ENCODE measurements at regions not wholly inside any gene's neighbourhood (a gene's known extent, or its start where the extent isn't known, plus 50 kb on each side); places are given as distances from the start of the nearest gene placed in this dataset.

GRCh38 chrX:4844376-4844775 is 1130.9 kb upstream of the PRKX start:
- no peak for DNase-seq

- no peak for DNase-seq
These were observed 1127.8 kb upstream of the PRKX start for GRCh38 chrX:4841216-4841745.

DNA sequence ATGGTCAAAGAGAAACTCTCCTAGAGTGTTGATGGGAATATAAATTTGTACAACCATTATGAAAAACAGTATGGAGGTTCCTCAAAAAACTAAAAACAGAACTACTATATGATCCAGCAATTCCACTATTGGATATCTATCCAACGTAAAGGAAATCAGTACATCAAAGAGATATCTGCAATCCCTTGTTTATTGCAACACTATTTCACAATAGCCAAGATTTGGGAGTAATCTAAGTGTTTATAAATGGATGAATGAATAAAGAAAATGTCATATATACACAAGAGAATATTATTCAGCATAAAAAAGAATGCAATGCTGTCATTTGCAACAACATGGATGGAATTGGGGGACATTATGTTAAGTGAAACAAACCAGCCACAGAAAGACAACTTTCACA is 1118.1 kb upstream of the PRKX start:
- no peak for DNase-seq

- DNase-seq = no peak
These were observed 1117.6 kb upstream of the PRKX start for GRCh38 chrX:4830880-4831557.

GRCh38 chrX:4825550-4825949 is 1112.1 kb upstream of the PRKX start:
- DNase-seq = no peak

GRCh38 chrX:4809571-4809970 is 1096.1 kb upstream of the PRKX start:
- DNase-seq = no peak

DNA sequence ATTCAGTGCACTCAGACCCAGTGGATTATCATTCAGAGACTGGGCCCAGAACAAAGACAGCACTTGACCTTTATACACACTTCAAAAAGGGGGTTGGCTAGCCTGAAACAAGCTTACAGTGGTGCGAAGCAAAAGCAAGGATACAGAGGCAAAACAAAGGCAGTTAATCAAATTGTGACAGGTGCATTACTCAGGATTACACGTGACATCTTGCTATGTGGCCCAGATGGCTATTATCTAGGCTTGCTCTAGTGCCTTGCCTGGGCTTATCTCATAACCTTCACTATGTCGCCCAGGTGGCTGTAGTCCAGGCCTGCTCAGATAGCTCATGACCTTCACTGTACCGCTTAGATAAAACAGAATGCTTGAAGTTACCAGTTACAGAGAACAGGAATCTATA is 1092.1 kb upstream of the PRKX start:
- DNase-seq = no peak

DNA sequence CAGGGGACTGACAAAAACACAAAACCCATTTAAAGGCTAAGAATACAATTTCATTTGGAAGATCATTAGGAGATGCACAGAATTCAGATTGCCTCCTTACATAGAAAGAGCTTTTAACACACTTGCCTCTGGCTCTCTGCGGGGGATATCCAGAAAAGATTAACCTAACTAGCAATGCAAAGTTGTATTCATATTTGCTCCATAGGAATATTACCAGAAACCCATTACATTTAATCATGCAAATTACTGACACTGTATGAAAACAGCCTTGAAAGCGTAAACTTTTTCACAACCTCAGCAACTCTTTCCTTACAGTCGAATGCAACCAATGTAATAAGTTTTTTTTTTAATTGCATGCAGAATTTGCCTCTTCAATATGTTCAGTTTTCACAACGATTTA is 1087.3 kb upstream of the PRKX start:
- no peak for DNase-seq

- no peak for DNase-seq
These were observed 1074.5 kb upstream of the PRKX start for GRCh38 chrX:4787971-4788370.

GRCh38 chrX:4764888-4765287 is 1051.4 kb upstream of the PRKX start:
- no peak for DNase-seq

DNA sequence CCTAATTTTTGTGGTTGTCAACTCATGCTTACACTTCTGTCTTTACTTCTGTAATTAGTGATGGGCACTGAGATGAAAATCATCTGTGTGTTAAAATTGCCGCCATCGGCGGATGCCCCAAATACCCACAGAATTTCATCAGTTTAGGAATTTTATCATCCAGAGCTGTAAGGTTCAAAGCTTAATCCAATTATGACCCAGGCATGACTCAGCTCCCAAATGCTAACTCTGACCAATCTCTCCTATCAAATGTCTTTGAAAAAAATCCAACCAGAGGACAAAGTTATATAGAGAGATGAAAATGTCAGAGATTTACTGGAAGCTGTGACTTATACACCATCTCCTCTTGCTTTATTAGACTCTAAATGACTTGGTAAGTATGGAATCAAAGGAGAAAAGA is 1048.7 kb upstream of the PRKX start:
- DNase-seq = no peak

GRCh38 chrX:4754878-4755604 is 1041.6 kb upstream of the PRKX start:
- DNase-seq = no peak

- no peak for DNase-seq
These were observed 1027.6 kb upstream of the PRKX start for GRCh38 chrX:4741024-4741423.

DNA sequence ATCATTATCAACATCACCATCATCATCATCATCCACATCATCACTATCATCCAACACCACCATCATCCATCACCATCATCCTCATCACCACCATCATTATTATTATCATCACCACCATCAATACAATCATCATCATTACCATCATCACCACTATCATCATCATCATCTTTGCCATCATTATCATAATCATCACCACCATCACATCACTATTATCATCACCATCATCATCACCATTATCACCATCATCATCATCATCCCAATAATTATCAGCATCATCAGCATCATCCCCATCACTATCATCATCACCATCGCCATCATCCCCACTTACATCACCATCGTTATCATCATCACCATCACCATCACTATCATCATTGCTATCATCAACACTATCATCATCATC is 1021.9 kb upstream of the PRKX start:
- no peak for DNase-seq

DNA sequence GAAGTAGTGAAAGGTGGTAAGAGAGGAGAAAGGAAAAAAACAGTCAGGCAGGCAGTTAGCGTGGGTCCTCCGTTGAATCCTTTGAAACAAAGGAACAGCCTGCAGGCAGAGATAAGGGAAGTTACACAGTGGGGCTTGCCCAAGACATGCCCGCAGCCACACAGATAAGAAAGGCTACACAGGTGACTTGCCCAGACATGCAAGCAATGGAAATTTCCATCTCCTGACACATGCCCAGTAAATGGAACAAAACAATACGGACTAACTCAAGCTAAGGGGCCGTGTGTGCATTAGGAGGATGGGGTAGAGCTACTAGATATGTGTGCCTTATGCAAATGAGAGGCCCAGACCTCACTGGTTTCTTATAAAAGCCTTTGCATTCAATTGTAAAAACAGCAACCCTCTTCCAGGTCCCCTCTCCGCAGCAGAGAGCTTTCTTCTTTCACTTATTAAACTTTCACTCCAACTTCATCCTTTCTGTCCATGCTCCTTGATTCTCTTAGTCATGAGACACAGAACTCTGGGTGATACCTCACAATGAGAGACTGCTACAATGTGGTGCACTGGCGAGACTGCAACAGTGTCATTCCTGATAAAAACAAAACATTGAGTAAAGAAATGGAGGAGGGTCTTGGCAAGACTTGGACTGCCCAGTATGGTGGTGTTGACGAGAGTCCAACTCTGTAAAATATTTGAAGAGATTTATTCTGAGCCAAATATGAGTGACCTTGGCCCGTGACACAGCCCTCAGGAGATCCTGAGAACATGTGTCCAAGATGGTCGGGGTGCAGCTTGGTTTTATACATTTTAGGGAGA is 997.4 kb upstream of the PRKX start:
- peak in 1 of 5 donors; percentile 1 for DNase-seq

DNA sequence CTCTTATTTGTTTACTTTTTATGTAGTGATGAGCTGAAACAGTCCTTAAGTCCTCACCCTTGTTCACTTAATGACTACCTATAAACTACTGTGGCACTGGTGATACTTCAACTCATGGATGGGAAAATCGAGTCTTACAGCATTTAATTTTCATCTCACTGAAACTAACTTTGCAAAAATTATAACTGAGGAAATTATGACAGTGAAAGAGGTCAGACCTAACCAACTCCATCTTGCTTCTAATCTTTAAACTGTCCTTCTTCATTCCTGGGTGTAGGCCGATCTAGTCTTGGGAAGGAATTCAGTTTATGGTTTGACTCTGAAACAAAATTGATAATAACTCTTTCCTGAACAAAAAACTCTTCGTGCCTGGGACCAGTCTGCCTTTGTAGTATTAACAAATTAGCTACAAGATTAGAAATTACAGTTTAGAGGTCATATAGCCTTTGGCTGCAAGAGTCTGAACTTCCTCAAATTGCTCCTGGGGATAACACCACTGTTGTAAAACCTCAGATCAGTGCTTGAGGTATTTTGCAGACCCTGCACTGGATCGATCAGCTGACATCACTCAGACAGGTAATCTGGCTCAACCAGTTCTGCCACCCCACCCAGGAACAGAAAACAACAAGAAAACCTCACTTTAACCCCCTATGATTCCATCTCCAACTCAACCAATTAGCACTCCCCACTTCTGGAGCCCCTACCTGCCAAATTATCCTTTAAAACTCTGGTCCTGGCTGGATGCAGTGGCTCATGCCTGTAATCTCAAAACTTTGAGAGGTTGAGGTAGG is 995.7 kb upstream of the PRKX start:
- no peak for DNase-seq

GRCh38 chrX:4706961-4707360 is 993.5 kb upstream of the PRKX start:
- DNase-seq = no peak

DNA sequence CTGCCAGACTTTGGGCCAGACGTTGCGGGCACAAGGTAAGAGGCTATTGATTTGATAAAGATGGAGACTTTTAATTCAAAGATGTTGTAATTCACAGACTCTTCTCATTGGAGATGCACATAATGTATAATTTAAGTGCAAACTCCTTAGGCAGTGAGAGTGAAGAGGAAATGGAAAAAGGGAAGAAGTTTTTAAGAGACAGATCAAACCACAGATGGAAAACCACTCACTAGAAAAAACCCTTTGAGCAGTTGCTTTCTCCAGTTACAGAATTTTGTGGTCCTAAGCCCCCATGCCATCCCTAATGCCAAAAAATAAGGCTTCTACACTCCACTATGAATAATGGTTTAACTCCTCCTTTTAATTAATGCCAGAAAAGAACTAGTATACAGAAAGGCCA is 977.1 kb upstream of the PRKX start:
- no peak for DNase-seq

DNA sequence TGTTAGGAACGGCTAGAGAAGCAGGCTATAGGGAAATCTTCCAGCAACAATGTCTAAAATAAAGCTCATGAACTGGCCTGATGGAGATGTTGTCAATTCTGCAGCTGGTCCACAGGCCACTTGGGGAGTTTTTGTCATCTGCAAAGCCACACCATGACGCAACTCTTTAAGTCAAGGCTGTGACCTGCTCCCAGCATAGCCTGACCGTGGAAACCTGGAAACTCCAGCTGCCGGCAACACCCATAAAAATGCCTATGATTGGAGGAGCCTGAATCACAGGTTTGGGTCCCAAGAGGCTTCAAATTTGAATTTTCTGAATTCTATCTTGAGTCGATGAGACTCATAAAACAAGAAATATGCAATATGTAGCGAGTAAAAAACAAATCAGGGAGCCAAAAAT is 969.2 kb upstream of the PRKX start:
- DNase-seq = no peak

GRCh38 chrX:4675686-4676300 is 962.3 kb upstream of the PRKX start:
- no peak for DNase-seq

DNA sequence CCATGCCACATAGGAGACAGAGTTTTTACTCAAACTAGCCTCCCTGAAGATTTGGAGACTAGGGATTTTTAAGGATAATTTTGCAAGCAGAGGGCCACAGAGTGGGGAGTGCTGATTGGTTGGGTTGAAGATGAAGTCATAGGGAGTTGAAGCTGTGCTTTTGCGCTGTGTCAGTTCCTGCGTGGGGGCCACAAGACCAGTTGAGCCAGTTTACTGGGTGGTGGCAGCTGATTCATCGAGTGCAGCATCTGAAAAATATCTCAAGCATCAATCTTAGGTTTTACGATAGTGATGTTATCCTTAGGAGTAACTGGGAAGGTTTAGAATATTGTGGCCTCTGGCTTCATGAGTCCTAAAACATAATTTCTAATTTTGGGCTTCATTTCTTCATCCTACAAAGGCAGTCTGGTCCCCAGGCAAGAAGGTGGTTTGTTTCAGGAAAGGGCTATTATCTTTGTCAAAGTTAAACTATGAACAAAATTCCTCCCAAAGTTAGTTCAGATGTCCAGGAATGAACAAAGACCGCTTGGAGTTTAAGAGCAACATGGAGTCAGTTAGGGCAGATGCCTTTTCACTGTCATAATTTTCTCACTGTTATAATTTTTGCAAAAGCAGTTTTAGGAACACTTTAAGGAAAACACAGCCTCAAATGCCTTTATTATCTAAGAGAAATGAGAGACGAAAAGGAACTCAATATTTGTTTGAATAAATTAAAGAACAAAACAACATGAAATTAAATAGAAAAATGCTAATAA is 960.8 kb upstream of the PRKX start:
- DNase-seq = no peak

GRCh38 chrX:4671344-4671743 is 957.9 kb upstream of the PRKX start:
- DNase-seq = no peak
